Coronary artery (tissue), 2 donors: ENCODE measurements at regions not wholly inside any gene's neighbourhood (a gene's known extent, or its start where the extent isn't known, plus 50 kb on each side); places are given as distances from the start of the nearest gene placed in this dataset.
A peak's percentile ranks its signal among the peaks of the same experiment; 100 is the strongest.

Source experiments
- DNase-seq: peaks from one replicate; pipeline ENCODE4 v3.0.0-alpha.2; 2017; ENCODE audit warnings: low spot score
- H3K27ac ChIP-seq, 2 donors: fragments of 200-600 bp; sonication (generic); one replicate each; pipeline ENCODE4 v1.5.1; 2016 to 2019
- H3K4me3 ChIP-seq: fragments of 200-600 bp; sonication (generic); 2 replicates; pipeline ENCODE4 v1.5.1; 2016; ENCODE audit warnings: mild to moderate bottlenecking, moderate library complexity
- TF ChIP-seq, protein P1 (sequence below): fragments of 200-600 bp; sonication (generic); IDR thresholded peaks from one replicate; pipeline ENCODE4 v1.5.1; 2019; ENCODE audit warnings: antibody characterized with exemption

- DNase-seq, result no peak
- no peak overlapping the region for H3K4me3 ChIP-seq
- H3K27ac ChIP-seq, result no peak overlapping the region
- TF ChIP-seq, protein P1, sequence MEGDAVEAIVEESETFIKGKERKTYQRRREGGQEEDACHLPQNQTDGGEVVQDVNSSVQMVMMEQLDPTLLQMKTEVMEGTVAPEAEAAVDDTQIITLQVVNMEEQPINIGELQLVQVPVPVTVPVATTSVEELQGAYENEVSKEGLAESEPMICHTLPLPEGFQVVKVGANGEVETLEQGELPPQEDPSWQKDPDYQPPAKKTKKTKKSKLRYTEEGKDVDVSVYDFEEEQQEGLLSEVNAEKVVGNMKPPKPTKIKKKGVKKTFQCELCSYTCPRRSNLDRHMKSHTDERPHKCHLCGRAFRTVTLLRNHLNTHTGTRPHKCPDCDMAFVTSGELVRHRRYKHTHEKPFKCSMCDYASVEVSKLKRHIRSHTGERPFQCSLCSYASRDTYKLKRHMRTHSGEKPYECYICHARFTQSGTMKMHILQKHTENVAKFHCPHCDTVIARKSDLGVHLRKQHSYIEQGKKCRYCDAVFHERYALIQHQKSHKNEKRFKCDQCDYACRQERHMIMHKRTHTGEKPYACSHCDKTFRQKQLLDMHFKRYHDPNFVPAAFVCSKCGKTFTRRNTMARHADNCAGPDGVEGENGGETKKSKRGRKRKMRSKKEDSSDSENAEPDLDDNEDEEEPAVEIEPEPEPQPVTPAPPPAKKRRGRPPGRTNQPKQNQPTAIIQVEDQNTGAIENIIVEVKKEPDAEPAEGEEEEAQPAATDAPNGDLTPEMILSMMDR, result no peak
These were observed 261.3 kb downstream of the XXYLT1 start for GRCh38 chr3:195009616-195010015.

DNA sequence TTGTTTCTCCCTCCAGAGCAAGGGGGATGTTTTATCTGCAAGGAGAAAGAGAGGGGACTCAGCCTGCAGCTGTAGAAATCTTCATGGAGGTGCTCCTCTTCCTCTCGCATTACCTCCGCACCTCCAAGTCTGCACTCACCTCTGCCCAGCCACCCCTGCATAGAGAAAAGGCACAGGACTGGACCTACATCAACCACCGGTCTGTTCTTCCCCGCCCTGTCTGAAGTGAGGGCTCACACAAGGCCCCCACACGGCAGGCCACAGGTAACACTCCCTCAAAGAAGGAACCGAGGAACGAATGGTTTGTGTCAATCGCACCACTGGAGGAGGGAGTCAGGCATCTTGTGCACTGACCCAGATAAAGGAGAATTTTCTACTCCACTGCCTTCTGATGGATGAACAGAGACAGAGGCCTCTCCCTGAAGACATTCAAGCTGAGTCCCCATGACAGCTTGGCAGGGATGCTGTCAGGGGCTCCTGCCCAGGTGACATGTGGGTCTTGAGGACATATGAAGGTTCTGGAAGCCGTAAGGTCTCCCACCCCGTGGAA, 260.3 kb downstream of the XXYLT1 start:
- no peak for DNase-seq
- TF ChIP-seq, protein P1, result no peak
- Histone ChIP-seq H3K4me3 (no peak overlapping the region), H3K27ac (no peak overlapping the region)

DNA sequence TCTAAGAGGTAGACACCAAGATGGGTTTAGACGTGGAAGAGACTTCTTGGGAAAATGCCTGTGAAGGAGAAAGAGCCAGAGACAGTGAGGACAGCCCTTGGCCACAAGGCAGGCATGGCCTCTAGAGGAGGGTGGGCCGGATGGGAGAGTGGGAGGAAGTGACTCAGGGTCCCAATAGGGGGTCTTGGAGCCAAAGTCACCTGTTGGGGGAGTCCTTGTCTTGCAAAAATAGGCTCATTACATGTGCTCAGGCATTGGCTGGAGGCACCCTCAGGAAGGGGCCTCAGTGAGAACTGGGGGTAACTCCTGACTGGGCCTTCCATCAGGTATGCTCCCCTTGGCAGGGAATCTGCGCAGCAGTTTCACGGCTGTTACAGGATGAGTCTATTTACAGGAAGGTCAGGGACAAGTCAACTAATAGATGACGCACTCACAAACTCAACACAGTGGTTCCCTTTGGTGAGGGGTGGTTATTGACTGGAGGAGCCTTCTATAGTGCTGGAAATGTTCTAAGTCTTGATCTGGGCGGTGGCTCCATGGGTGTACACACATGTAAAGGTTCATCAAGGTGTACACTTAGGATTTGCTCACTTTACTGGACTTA, 259.6 kb downstream of the XXYLT1 start:
- DNase-seq, result no peak
- no peak overlapping the region for H3K27ac ChIP-seq
- TF ChIP-seq, protein P1, result no peak

GRCh38 chr3:195012100-195012499, 258.9 kb downstream of the XXYLT1 start:
- Histone ChIP-seq H3K27ac (no peak overlapping the region), H3K4me3 (no peak overlapping the region)
- no peak for DNase-seq
- TF ChIP-seq, protein P1, result no peak

More for the DNA sequence above, 259.6 kb downstream of the XXYLT1 start:
- no peak overlapping the region for H3K4me3 ChIP-seq

DNA sequence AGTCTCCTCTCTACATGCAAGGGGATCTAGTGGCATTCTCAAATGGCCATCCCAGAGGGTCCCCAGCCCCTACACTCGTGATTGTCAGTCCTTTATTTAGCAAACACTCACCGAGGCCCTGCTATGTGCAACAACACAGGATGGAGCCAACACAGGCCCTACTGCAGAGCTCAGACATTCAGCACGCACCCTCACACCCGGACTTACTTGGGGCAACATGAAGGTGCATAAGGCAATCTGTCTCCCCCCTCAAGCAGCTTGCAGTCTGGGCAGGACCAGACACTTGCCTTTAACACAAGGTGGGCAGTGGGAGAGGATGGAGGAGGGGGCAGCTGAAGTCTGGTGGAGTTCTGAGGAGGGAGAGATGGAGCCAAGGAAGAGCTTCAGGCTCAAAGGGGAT, 258.4 kb downstream of the XXYLT1 start:
- Histone ChIP-seq H3K27ac (no peak overlapping the region), H3K4me3 (no peak overlapping the region)
- DNase-seq, result no peak
- TF ChIP-seq, protein P1, result no peak

DNA sequence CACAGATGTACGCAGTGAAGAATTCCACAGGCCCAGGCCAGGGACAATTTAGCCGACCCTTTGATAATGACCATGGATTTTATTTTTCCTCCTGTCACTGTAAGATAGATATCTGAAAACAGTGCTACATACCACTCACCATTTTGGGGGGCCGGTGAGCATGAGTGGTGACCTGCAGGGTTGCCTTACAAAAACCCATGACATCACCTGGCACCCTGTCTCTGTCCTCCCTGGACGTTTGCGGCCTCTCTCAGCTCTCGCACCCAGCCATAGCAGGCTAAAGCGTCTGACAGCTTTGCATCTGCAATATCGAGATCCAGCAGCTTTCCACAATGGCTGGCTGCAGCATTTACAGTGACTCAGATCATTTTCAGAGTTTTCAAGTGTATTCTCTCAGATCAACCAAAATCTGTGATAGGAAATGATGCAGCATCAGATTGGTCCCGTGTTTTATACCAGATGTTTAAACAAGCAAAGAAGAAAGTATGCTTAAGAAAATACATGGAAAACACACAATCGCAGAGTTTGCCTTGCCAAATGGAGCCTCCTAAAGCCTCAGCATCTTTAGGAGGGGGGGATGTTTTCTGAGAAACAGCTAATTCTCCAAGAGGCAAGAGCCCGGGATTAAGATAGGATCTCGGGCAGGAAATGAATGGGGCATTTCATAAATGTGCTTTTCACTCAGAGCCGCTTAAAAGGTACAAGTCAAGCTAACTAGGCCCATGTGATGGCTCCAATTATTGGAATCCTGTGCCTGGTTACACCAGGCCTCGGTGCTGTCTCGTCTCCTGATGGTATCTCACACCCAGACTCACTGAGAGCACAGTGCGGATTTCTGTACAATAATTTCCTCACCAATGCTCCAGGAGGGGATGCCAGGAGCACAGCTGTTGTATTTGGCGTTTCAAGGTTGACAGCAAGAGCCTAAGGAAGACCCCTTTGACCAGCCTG, 257.3 kb downstream of the XXYLT1 start:
- peak; percentile 41 for DNase-seq
- H3K27ac ChIP-seq, result no peak overlapping the region

More for the DNA sequence above, 257.3 kb downstream of the XXYLT1 start:
- H3K4me3 ChIP-seq, result no peak overlapping the region
- TF ChIP-seq, protein P1, result no peak
